Ishikawa (cell line): ENCODE measurements at regions not wholly inside any gene's neighbourhood (a gene's known extent, or its start where the extent isn't known, plus 50 kb on each side); places are given as distances from the start of the nearest gene placed in this dataset.

Experiments used
- CEBPB ChIP-seq: IDR thresholded peaks from 2 replicates; pipeline ENCODE4 v1.6.1; 2012
- CREB1 ChIP-seq: IDR thresholded peaks from 2 replicates; pipeline ENCODE4 v1.6.1; 2012; ENCODE audit warnings: low read depth
- EP300 ChIP-seq: IDR thresholded peaks from 2 replicates; pipeline ENCODE4 v1.6.1; 2012; ENCODE audit warnings: borderline replicate concordance
- FOXM1 ChIP-seq: IDR thresholded peaks from 2 replicates; pipeline ENCODE4 v1.6.1; 2012; ENCODE audit warnings: low read depth, borderline replicate concordance
- NFIC ChIP-seq: IDR thresholded peaks from 2 replicates; pipeline ENCODE4 v1.6.1; 2012
- RAD21 ChIP-seq: IDR thresholded peaks from 2 replicates; pipeline ENCODE4 v1.6.1; 2012; ENCODE audit warnings: low read depth
- TAF1 ChIP-seq: IDR thresholded peaks from 2 replicates; pipeline ENCODE4 v1.6.1; 2012; ENCODE audit warnings: low read depth, mild to moderate bottlenecking
- TCF12 ChIP-seq: IDR thresholded peaks from 2 replicates; pipeline ENCODE4 v1.6.1; 2012; ENCODE audit warnings: low read depth
- TEAD4 ChIP-seq: IDR thresholded peaks from 2 replicates; pipeline ENCODE4 v1.6.1; 2012
- YY1 ChIP-seq: IDR thresholded peaks from 2 replicates; pipeline ENCODE4 v1.6.1; 2012; ENCODE audit warnings: low read depth
- ZBTB7A ChIP-seq: IDR thresholded peaks from 2 replicates; pipeline ENCODE4 v1.6.1; 2012; ENCODE audit warnings: low read depth
- TF ChIP-seq, protein P1 (sequence below): IDR thresholded peaks from 2 replicates; pipeline ENCODE4 v1.6.1; 2012; ENCODE audit warnings: low read depth, mild to moderate bottlenecking
- TF ChIP-seq, protein P2 (sequence below): IDR thresholded peaks from 2 replicates; pipeline ENCODE4 v1.6.1; 2012
- TF ChIP-seq, protein P3 (sequence below): IDR thresholded peaks from 2 replicates; pipeline ENCODE4 v1.6.1; 2012

DNA sequence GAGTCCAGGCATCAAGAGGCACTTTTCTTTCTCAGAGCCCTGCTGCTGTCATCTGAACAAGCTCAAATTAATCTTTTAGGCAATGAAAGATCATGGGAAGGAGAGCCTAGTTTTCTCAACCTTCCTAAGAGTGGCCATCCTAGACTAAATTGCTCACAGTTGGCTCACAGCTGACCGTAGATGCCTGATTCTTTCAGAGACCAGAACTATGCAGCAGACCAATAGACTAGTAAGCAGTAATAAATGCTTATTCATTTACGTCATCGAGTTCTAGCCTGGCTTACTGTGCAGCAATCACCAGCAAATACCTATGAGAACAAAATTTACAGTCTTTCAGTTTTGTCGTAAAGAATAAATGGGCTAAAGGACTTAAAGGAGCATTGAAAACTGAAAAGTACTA lies 602.9 kb upstream of the GHITM start:
- no peak for TF ChIP-seq YY1
- TF ChIP-seq RAD21, result no peak
- TF ChIP-seq, protein P1, sequence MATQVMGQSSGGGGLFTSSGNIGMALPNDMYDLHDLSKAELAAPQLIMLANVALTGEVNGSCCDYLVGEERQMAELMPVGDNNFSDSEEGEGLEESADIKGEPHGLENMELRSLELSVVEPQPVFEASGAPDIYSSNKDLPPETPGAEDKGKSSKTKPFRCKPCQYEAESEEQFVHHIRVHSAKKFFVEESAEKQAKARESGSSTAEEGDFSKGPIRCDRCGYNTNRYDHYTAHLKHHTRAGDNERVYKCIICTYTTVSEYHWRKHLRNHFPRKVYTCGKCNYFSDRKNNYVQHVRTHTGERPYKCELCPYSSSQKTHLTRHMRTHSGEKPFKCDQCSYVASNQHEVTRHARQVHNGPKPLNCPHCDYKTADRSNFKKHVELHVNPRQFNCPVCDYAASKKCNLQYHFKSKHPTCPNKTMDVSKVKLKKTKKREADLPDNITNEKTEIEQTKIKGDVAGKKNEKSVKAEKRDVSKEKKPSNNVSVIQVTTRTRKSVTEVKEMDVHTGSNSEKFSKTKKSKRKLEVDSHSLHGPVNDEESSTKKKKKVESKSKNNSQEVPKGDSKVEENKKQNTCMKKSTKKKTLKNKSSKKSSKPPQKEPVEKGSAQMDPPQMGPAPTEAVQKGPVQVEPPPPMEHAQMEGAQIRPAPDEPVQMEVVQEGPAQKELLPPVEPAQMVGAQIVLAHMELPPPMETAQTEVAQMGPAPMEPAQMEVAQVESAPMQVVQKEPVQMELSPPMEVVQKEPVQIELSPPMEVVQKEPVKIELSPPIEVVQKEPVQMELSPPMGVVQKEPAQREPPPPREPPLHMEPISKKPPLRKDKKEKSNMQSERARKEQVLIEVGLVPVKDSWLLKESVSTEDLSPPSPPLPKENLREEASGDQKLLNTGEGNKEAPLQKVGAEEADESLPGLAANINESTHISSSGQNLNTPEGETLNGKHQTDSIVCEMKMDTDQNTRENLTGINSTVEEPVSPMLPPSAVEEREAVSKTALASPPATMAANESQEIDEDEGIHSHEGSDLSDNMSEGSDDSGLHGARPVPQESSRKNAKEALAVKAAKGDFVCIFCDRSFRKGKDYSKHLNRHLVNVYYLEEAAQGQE, result no peak
- no peak for TF ChIP-seq CREB1
- no peak for TF ChIP-seq FOXM1
- TF ChIP-seq TCF12, result no peak
- TF ChIP-seq, protein P2, sequence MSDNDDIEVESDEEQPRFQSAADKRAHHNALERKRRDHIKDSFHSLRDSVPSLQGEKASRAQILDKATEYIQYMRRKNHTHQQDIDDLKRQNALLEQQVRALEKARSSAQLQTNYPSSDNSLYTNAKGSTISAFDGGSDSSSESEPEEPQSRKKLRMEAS, result no peak
- TF ChIP-seq ZBTB7A, result no peak
- TF ChIP-seq CEBPB, result no peak
- no peak for TF ChIP-seq EP300
- TF ChIP-seq, protein P3, sequence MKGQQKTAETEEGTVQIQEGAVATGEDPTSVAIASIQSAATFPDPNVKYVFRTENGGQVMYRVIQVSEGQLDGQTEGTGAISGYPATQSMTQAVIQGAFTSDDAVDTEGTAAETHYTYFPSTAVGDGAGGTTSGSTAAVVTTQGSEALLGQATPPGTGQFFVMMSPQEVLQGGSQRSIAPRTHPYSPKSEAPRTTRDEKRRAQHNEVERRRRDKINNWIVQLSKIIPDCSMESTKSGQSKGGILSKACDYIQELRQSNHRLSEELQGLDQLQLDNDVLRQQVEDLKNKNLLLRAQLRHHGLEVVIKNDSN, result no peak
- TF ChIP-seq TEAD4, result no peak
- no peak for TF ChIP-seq NFIC
- no peak for TF ChIP-seq TAF1
